Neural progenitor cell (in vitro differentiated cells): ENCODE measurements at regions not wholly inside any gene's neighbourhood (a gene's known extent, or its start where the extent isn't known, plus 50 kb on each side); places are given as distances from the start of the nearest gene placed in this dataset.

Experiments
- DNase-seq: peaks from one replicate; pipeline ENCODE4 v3.0.0-alpha.2; 2016; ENCODE audit warnings: low spot score
- H2AFZ ChIP-seq: fragments of 200-600 bp; sonication (generic); replicated peaks from 2 replicates; pipeline ENCODE4 v1.6.1; 2016; ENCODE audit warnings: antibody characterized with exemption
- H3F3A ChIP-seq: fragments of 200-600 bp; sonication (generic); 2 replicates; pipeline ENCODE4 v1.6.1; 2016; ENCODE audit warnings: antibody characterized with exemption, low read depth
- H3K27ac ChIP-seq: fragments of 200-600 bp; sonication (generic); 2 replicates; pipeline ENCODE4 v1.5.1; 2016; ENCODE audit warnings: mild to moderate bottlenecking
- H3K27me3 ChIP-seq: fragments of 200-600 bp; sonication (generic); 2 replicates; pipeline ENCODE4 v1.6.1; 2016; ENCODE audit warnings: mild to moderate bottlenecking, moderate library complexity
- H3K36me3 ChIP-seq: fragments of 200-600 bp; sonication (generic); 2 replicates; pipeline ENCODE4 v1.5.1; 2016
- H3K4me1 ChIP-seq: fragments of 200-600 bp; sonication (generic); 2 replicates; pipeline ENCODE4 v1.6.1; 2016; ENCODE audit warnings: mixed run types
- H3K4me2 ChIP-seq: fragments of 200-600 bp; sonication (generic); 2 replicates; pipeline ENCODE4 v1.6.1; 2016
- H3K4me3 ChIP-seq: fragments of 200-600 bp; sonication (generic); 2 replicates; pipeline ENCODE4 v1.5.1; 2016
- H3K79me2 ChIP-seq: fragments of 200-600 bp; sonication (generic); 2 replicates; pipeline ENCODE4 v1.6.1; 2016; ENCODE audit warnings: low read depth
- H3K9ac ChIP-seq: fragments of 200-600 bp; sonication (generic); 2 replicates; pipeline ENCODE4 v1.6.1; 2016
- H3K9me3 ChIP-seq: fragments of 200-600 bp; sonication (generic); 2 replicates; pipeline ENCODE4 v1.5.1; 2016; ENCODE audit warnings: low read depth
- H4K20me1 ChIP-seq: fragments of 200-600 bp; sonication (generic); 2 replicates; pipeline ENCODE4 v1.6.1; 2016; ENCODE audit warnings: low read depth
- H3K27ac Mint-ChIP-seq: 3 replicates; pipeline ENCODE4 v1.8.0; 2021; ENCODE audit warnings: mixed read lengths
- H3K27me3 Mint-ChIP-seq: 2 replicates; pipeline ENCODE4 v1.8.0; 2022; ENCODE audit warnings: low read depth, mild to moderate bottlenecking, inconsistent platforms, moderate library complexity, mixed read lengths; ENCODE audit not compliant: insufficient read depth
- H3K36me3 Mint-ChIP-seq: 3 replicates; pipeline ENCODE4 v1.8.0; 2021; ENCODE audit warnings: mixed read lengths
- H3K4me1 Mint-ChIP-seq: 3 replicates; pipeline ENCODE4 v1.8.0; 2021; ENCODE audit warnings: mixed read lengths
- H3K4me3 Mint-ChIP-seq: 3 replicates; pipeline ENCODE4 v1.8.0; 2021; ENCODE audit warnings: mild to moderate bottlenecking, moderate library complexity, mixed read lengths
- H3K9me3 Mint-ChIP-seq: 3 replicates; pipeline ENCODE4 v1.8.0; 2020; ENCODE audit warnings: mixed read lengths
- EZH2 ChIP-seq: fragments of 200-600 bp; sonication (generic); IDR thresholded peaks from 2 replicates; pipeline ENCODE4 v1.6.1; 2017; ENCODE audit warnings: antibody characterized with exemption, mild to moderate bottlenecking, moderate library complexity
- EZH2phosphoT487 ChIP-seq: fragments of 200-600 bp; sonication (generic); IDR thresholded peaks from 2 replicates; pipeline ENCODE4 v1.6.1; 2017; ENCODE audit warnings: antibody characterized with exemption
- TF ChIP-seq, protein P1 (sequence below): fragments of 200-600 bp; sonication (generic); IDR thresholded peaks from 2 replicates; pipeline ENCODE4 v1.5.1; 2017; ENCODE audit warnings: antibody characterized with exemption, mild to moderate bottlenecking

DNA sequence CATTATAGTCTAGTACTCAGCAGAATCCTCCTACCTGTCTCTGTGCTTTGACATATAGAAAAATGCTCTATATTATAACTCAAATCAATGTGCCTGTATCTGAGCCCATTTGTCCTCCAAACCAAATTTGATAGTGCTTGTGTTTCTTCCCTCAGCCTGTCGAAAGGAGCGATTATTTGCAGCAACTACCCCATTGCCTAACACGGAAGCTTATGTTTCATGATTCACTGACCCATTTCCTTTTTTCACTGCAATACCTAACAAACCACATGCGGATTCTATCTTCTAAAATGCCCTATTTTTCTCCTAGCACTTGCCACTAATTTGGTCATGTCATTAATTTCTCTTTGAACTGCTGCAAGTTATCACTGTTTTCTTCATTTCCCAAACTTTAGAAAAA is 1220.6 kb upstream of the CADM2 start:
- no peaks in the 10 kb centered on the region for H3K27me3 Mint-ChIP-seq
- no peaks in the 10 kb centered on the region for H3K36me3 ChIP-seq
- H3K27ac Mint-ChIP-seq: no peak overlapping the region
- H3K4me2 ChIP-seq: no peak overlapping the region
- H3K4me3 Mint-ChIP-seq: no peak overlapping the region
- H3K4me3 ChIP-seq: no peak overlapping the region
- H3K79me2 ChIP-seq: no peaks in the 10 kb centered on the region
- no peaks in the 10 kb centered on the region for H3K4me1 ChIP-seq
- no peaks in the 10 kb centered on the region for H3F3A ChIP-seq
- no peaks in the 10 kb centered on the region for H3K9me3 ChIP-seq
- H4K20me1 ChIP-seq: no peaks in the 10 kb centered on the region
- TF ChIP-seq EZH2phosphoT487: no peak
- TF ChIP-seq, protein P1, sequence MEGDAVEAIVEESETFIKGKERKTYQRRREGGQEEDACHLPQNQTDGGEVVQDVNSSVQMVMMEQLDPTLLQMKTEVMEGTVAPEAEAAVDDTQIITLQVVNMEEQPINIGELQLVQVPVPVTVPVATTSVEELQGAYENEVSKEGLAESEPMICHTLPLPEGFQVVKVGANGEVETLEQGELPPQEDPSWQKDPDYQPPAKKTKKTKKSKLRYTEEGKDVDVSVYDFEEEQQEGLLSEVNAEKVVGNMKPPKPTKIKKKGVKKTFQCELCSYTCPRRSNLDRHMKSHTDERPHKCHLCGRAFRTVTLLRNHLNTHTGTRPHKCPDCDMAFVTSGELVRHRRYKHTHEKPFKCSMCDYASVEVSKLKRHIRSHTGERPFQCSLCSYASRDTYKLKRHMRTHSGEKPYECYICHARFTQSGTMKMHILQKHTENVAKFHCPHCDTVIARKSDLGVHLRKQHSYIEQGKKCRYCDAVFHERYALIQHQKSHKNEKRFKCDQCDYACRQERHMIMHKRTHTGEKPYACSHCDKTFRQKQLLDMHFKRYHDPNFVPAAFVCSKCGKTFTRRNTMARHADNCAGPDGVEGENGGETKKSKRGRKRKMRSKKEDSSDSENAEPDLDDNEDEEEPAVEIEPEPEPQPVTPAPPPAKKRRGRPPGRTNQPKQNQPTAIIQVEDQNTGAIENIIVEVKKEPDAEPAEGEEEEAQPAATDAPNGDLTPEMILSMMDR: no peak
- TF ChIP-seq EZH2: no peak
- H3K27me3 ChIP-seq: no peaks in the 10 kb centered on the region
- no peak overlapping the region for H3K9ac ChIP-seq
- H2AFZ ChIP-seq: no peak overlapping the region
- H3K27ac ChIP-seq: no peak overlapping the region
- H3K36me3 Mint-ChIP-seq: no peaks in the 10 kb centered on the region
- DNase-seq: no peak
- no peaks in the 10 kb centered on the region for H3K9me3 Mint-ChIP-seq
- H3K4me1 Mint-ChIP-seq: no peaks in the 10 kb centered on the region

DNA sequence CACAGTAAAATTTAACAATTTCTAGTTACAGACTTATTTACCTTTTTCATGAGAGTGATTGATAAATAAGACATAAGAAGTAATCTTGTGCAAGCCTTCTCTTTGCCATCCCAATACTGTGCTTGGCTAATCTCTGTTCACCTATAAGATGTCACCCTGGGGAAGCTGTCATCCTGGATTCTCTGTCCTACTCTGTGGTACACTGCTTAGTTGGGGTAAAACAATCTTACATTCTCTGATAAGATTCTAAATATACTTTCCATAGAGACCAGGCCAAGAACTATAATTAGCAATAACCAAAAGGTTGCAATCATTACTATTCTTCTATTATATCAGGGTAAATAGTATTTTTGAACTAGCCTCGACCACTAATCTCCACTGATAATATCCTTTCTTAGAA is 1218.3 kb upstream of the CADM2 start:
- Histone ChIP-seq H2AFZ (no peak overlapping the region), H3K79me2 (no peaks in the 10 kb centered on the region), H3K9ac (no peak overlapping the region), H3K27ac (no peak overlapping the region), H3K27me3 (no peaks in the 10 kb centered on the region), H3K9me3 (no peaks in the 10 kb centered on the region), H3F3A (no peaks in the 10 kb centered on the region), H3K4me1 (no peaks in the 10 kb centered on the region), H3K4me3 (no peak overlapping the region), H4K20me1 (no peaks in the 10 kb centered on the region), H3K36me3 (no peaks in the 10 kb centered on the region), H3K4me2 (no peak overlapping the region)
- no peak overlapping the region for H3K4me3 Mint-ChIP-seq
- DNase-seq: no peak
- H3K27ac Mint-ChIP-seq: no peak overlapping the region
- no peaks in the 10 kb centered on the region for H3K9me3 Mint-ChIP-seq
- H3K27me3 Mint-ChIP-seq: no peaks in the 10 kb centered on the region
- no peaks in the 10 kb centered on the region for H3K4me1 Mint-ChIP-seq
- no peaks in the 10 kb centered on the region for H3K36me3 Mint-ChIP-seq
- TF ChIP-seq EZH2phosphoT487 (no peak), EZH2 (no peak)
- TF ChIP-seq, protein P1: no peak

DNA sequence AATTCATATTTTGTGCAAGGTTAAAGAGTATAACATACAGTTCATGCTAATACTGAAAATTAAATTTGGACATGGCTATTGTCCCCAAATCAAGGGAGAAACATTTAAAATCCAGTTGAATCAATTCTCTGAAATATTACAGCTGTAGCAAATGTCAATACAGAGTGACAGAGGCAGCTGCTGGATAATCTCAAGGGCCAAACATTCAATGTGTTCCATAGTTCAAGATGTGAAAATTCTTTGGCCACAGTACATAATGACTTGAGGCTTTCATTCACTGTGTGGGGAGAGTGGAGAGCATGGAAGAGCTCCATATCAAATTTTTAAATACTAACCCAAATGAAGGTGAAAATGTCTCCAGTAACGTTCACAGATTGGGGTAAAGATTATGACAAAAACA is 1192.8 kb upstream of the CADM2 start:
- Histone ChIP-seq H3K4me2 (no peak overlapping the region), H3K9me3 (no peaks in the 10 kb centered on the region), H3K4me1 (no peaks in the 10 kb centered on the region), H4K20me1 (no peaks in the 10 kb centered on the region), H3K9ac (no peak overlapping the region), H3K27ac (no peak overlapping the region), H3K27me3 (no peaks in the 10 kb centered on the region), H3K4me3 (no peak overlapping the region), H3K79me2 (no peaks in the 10 kb centered on the region), H3K36me3 (no peaks in the 10 kb centered on the region), H2AFZ (no peak overlapping the region), H3F3A (no peaks in the 10 kb centered on the region)
- no peaks in the 10 kb centered on the region for H3K9me3 Mint-ChIP-seq
- H3K4me3 Mint-ChIP-seq: no peak overlapping the region
- no peaks in the 10 kb centered on the region for H3K4me1 Mint-ChIP-seq
- no peaks in the 10 kb centered on the region for H3K27me3 Mint-ChIP-seq
- H3K27ac Mint-ChIP-seq: no peak overlapping the region
- no peak for DNase-seq
- H3K36me3 Mint-ChIP-seq: no peaks in the 10 kb centered on the region
- no peak for TF ChIP-seq EZH2phosphoT487
- TF ChIP-seq, protein P1: no peak
- no peak for TF ChIP-seq EZH2
